ENCODE measurements at regions not wholly inside any gene's neighbourhood (a gene's known extent, or its start where the extent isn't known, plus 50 kb on each side); places are given as distances from the start of the nearest gene placed in this dataset.
A peak's percentile ranks its signal among the peaks of the same experiment; 100 is the strongest.

- Histone ChIP-seq H3K4me1 (peaks cover 6% of the 10 kb centered on the region), H3K27me3 (no peaks in the 10 kb centered on the region), H3K27ac (no peak overlapping the region), H3K4me3 (no peak overlapping the region), H3K9me3 (no peaks in the 10 kb centered on the region), H3K36me3 (replicated peaks in 1 of 2; ENCODE audit: insufficient read depth in 1 of 2, low read depth in 2 of 2) (no peaks in the 10 kb centered on the region)
- intact Hi-C loops (cut with DNase I) = no loop called here
- DNase-seq (peak in 3 of 4 donors; percentile 13 to 79 (median 18)), ATAC-seq (no peak)
- 81% methylated on average over 5 of the region's 5 CpGs for WGBS, 2 donors
- TF ChIP-seq CTCF (IDR thresholded peaks at IDR 0.05) = no peak
- no peak for TF ChIP-seq POLR2A (IDR thresholded peaks at IDR 0.05)
These were observed 77.5 kb upstream of the CUX1 start for GRCh38 chr7:101739775-101740398.

GRCh38 chr7:101740981-101741725 lies 76.3 kb upstream of the CUX1 start:
- H3K4me3 ChIP-seq = no peak overlapping the region
- H3K36me3 ChIP-seq (replicated peaks in 1 of 2; ENCODE audit: insufficient read depth in 1 of 2, low read depth in 2 of 2) = no peaks in the 10 kb centered on the region
- 69 to 82% methylated on average over 9 of the region's 9 CpGs for WGBS, 2 donors
- no peaks in the 10 kb centered on the region for H3K9me3 ChIP-seq
- TF ChIP-seq CTCF (IDR thresholded peaks at IDR 0.05) = no peak
- no peak for TF ChIP-seq POLR2A (IDR thresholded peaks at IDR 0.05)
- H3K4me1 ChIP-seq = peaks cover 6% of the 10 kb centered on the region
- DNase-seq (no peak), ATAC-seq (no peak)
- no peaks in the 10 kb centered on the region for H3K27me3 ChIP-seq
- H3K27ac ChIP-seq = no peak overlapping the region
- intact Hi-C loops (cut with DNase I) = no loop called here

DNA sequence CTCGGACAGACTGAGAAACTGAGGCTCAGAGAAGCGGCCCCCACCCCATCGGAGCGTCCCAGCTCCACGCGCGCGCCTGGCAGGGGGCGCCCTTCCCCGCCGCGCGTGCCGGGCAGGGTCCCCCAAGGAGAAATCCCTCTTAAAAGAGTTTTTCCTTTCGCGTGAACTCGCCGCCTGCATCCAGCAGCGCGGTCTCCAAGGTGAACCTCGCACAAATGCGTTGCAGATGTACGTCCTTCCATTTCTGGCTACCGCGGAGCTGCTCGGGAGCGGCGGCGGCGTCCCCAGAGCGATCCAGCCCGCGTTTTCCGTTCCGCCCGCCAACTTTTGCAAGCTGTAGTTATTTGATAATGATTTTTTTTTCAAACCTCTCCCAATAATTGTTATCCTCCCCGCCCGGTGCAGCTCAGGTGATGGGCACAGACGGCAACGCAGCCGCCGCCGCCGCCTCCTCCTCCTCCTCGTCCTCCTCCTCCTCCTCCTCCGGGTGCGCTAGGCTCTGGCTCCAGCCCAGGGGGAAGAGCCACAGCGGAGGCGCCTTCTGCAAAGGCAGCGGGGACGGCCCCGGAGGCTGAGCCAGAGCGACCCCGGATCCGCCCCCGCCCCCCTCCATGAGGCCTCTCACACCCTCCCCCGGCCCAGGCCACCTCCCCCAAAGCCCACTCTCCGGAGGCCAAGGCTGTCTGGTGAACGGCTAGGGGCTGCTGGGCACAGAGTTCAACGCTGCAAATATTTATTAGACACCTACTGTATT lies 74.0 kb upstream of the CUX1 start:
- WGBS, 2 donors = 1% methylated on average over 44 to 53 of the region's 60 CpGs
- H3K27ac ChIP-seq = no peak overlapping the region
- intact Hi-C loops (cut with DNase I) = no loop called here
- peak; percentile 57 to 70 (median 58) for DNase-seq
- peak overlapping the region in 1 of 2 donors; percentile 35 for H3K4me3 ChIP-seq
- no peaks in the 10 kb centered on the region for H3K9me3 ChIP-seq
- H3K36me3 ChIP-seq (replicated peaks in 1 of 2; ENCODE audit: insufficient read depth in 1 of 2, low read depth in 2 of 2) = no peaks in the 10 kb centered on the region
- peaks cover 6% of the 10 kb centered on the region for H3K4me1 ChIP-seq
- TF ChIP-seq POLR2A (IDR thresholded peaks at IDR 0.05) (no peak), CTCF (IDR thresholded peaks at IDR 0.05) (peak; percentile 10 to 39 (median 20))
- ATAC-seq = peak; percentile 70
- H3K27me3 ChIP-seq = peaks cover 0 to 6% of the 10 kb centered on the region in 2 donors

DNA sequence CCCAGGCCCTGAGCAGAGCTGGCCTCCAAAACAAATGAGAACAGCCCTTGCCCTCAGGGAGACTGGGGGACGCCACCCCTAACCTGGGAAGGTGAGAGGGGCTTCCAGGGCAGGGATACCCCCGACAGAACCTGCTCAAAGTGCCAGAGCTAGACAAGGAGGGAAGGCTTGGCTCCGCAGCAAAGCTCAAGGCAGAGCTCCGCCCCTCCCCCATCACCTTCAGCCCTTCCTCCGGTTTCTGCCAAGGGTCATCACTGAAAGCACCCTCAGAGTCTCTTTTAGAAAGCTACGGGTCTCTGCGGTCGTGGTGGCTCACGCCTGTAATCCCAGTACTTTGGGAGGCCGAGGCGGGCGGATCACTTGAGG lies 73.4 kb upstream of the CUX1 start:
- 45% methylated on average over 12 of the region's 12 CpGs; no CpG with 5 or more reads in 1 of the 2 donors for WGBS, 2 donors
- no peaks in the 10 kb centered on the region for H3K9me3 ChIP-seq
- no peaks in the 10 kb centered on the region for H3K36me3 ChIP-seq (replicated peaks in 1 of 2; ENCODE audit: insufficient read depth in 1 of 2, low read depth in 2 of 2)
- DNase-seq = no peak
- H3K27ac ChIP-seq = no peak overlapping the region
- H3K4me1 ChIP-seq = peaks cover 6% of the 10 kb centered on the region
- ATAC-seq = no peak
- intact Hi-C loops (cut with DNase I) = no loop called here
- no peak overlapping the region for H3K4me3 ChIP-seq
- no peak for TF ChIP-seq POLR2A (IDR thresholded peaks at IDR 0.05)
- TF ChIP-seq CTCF (IDR thresholded peaks at IDR 0.05) = no peak
- peaks cover 0 to 6% of the 10 kb centered on the region in 2 donors for H3K27me3 ChIP-seq

Measured in body of pancreas (tissue), 4 donors.